ENCODE measurements at regions not wholly inside any gene's neighbourhood (a gene's known extent, or its start where the extent isn't known, plus 50 kb on each side); places are given as distances from the start of the nearest gene placed in this dataset.

DNA sequence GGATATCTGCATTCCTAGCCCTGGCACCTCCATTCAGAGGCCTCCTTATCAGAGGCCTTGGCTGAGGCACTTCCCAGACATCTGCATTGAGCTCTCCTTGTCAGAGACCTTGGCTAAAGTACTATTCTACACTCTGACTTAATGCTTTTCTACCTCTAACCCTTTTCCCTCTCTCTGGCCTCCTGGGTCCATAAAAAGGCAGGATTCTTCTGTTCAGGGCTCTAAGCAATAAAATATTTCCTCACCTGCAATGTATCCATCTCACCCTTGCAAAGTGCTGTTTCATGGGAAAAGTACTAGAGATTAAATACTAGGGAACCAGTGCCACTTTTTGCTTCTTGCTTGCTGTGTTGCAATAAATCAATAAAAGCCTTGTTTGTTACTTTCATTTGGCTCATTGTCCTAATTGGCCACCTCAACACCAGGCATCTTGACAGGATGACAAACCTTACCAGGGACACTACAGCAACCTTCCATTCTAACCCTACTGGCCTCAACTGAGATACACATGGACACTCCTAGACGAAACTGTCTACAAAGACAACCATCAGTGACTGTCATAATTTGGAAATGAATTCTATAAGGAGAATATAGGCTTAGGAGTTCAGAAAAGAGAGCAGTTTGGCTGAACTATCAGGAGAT is 106.5 kb upstream of the SETMAR start:
- intact Hi-C loops (cut with micrococcal nuclease): no loop called here
- TF ChIP-seq MYC (IDR thresholded peaks at IDR 0.05; ENCODE audit: low read depth, low read length): no peak
- TF ChIP-seq FOS (IDR thresholded peaks at IDR 0.05; ENCODE audit: borderline replicate concordance, insufficient read depth, low read length): no peak
- TF ChIP-seq EZH2 (IDR thresholded peaks at IDR 0.05; ENCODE audit: borderline replicate concordance, low read depth, low read length, severe bottlenecking): no peak
- TF ChIP-seq, protein P1, sequence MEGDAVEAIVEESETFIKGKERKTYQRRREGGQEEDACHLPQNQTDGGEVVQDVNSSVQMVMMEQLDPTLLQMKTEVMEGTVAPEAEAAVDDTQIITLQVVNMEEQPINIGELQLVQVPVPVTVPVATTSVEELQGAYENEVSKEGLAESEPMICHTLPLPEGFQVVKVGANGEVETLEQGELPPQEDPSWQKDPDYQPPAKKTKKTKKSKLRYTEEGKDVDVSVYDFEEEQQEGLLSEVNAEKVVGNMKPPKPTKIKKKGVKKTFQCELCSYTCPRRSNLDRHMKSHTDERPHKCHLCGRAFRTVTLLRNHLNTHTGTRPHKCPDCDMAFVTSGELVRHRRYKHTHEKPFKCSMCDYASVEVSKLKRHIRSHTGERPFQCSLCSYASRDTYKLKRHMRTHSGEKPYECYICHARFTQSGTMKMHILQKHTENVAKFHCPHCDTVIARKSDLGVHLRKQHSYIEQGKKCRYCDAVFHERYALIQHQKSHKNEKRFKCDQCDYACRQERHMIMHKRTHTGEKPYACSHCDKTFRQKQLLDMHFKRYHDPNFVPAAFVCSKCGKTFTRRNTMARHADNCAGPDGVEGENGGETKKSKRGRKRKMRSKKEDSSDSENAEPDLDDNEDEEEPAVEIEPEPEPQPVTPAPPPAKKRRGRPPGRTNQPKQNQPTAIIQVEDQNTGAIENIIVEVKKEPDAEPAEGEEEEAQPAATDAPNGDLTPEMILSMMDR (IDR thresholded peaks at IDR 0.05; ENCODE audit: extremely low read depth in 1 of 2, insufficient read depth in 1 of 2, low read depth in 1 of 2, low read length in 2 of 2): no peak
- TF ChIP-seq GATA2 (IDR thresholded peaks at IDR 0.05; ENCODE audit: insufficient read depth, insufficient read length, low read depth, low read length): no peak
- Histone ChIP-seq H3K4me3 (replicated peaks in 1 of 3; ENCODE audit: insufficient read depth in 1 of 3, low read depth in 1 of 3, low read length in 3 of 3) (no peak overlapping the region), H3K36me3 (ENCODE audit: control insufficient read depth in 2 of 2, extremely low read depth in 1 of 2, insufficient read depth in 2 of 2, low read length in 2 of 2) (no peaks in the 10 kb centered on the region), H3K9ac (replicated peaks; ENCODE audit: extremely low read depth, insufficient read depth, low read length) (no peak overlapping the region), H3K4me2 (ENCODE audit: insufficient read depth, low read length) (no peak overlapping the region), H3K27me3 (ENCODE audit: control insufficient read depth in 2 of 2, insufficient read depth in 2 of 2, low read length in 2 of 2) (no peaks in the 10 kb centered on the region), H3K9me1 (replicated peaks; ENCODE audit: control insufficient read depth, extremely low read depth, insufficient read depth, low read length) (no peaks in the 10 kb centered on the region), H4K20me1 (replicated peaks; ENCODE audit: control insufficient read depth, extremely low read depth, insufficient read depth, low read length) (no peaks in the 10 kb centered on the region), H3K9me3 (replicated peaks; ENCODE audit: control insufficient read depth, insufficient read depth, low read length) (no peaks in the 10 kb centered on the region), H3K4me1 (ENCODE audit: control insufficient read depth, extremely low read depth, insufficient read depth, low read length) (no peaks in the 10 kb centered on the region), H2AFZ (ENCODE audit: low read depth, low read length) (no peak overlapping the region), H3K27ac (ENCODE audit: insufficient read depth, low read depth, low read length) (no peak overlapping the region), H3K79me2 (ENCODE audit: control insufficient read depth, insufficient read depth, low read length) (no peaks in the 10 kb centered on the region)
- DNase-seq (ENCODE audit: low read depth, low spot score) (no peak), FAIRE-seq (no peak)
- dilution Hi-C loops (cut with MboI; ENCODE audit: extremely low pct_ligation_motif_present, low sequenced_read_pairs): no loop called here
- ChIA-PET POLR2A (no interaction called here), CTCF (no interaction called here)
- BruUV-seq (replicated peaks): no TSS peak

DNA sequence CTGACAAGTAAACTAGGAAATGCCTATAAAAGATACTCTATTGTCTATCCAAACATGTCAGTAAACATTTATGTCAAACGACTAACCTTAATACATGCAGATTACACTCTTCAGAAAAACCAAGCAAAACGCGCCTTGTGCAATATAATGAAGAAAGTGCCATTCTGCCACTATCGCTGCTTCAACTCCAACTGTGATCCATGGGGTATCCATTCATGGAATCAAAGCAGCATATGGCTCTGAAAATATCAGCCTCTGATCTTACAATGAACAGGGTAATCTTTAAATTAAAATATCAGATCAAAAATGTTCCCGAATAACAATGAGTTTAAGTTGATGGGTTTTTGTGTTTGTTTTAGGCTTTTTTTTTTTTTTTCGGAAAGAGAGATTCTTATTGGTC is 105.5 kb upstream of the SETMAR start:
- no peak overlapping the region for H3K4me2 ChIP-seq (ENCODE audit: insufficient read depth, low read length)
- no peaks in the 10 kb centered on the region for H3K9me3 ChIP-seq (replicated peaks; ENCODE audit: control insufficient read depth, insufficient read depth, low read length)
- POLR2A ChIA-PET: no interaction called here
- no peaks in the 10 kb centered on the region for H3K79me2 ChIP-seq (ENCODE audit: control insufficient read depth, insufficient read depth, low read length)
- CTCF ChIA-PET: no interaction called here
- H2AFZ ChIP-seq (ENCODE audit: low read depth, low read length): no peak overlapping the region
- H3K27me3 ChIP-seq (ENCODE audit: control insufficient read depth in 2 of 2, insufficient read depth in 2 of 2, low read length in 2 of 2): no peaks in the 10 kb centered on the region
- intact Hi-C loops (cut with micrococcal nuclease) (no loop called here), dilution Hi-C loops (cut with MboI; ENCODE audit: extremely low pct_ligation_motif_present, low sequenced_read_pairs) (no loop called here)
- no TSS peak for BruUV-seq (replicated peaks)
- H3K36me3 ChIP-seq (ENCODE audit: control insufficient read depth in 2 of 2, extremely low read depth in 1 of 2, insufficient read depth in 2 of 2, low read length in 2 of 2): no peaks in the 10 kb centered on the region
- DNase-seq (ENCODE audit: low read depth, low spot score) (no peak), FAIRE-seq (no peak)
- no peaks in the 10 kb centered on the region for H4K20me1 ChIP-seq (replicated peaks; ENCODE audit: control insufficient read depth, extremely low read depth, insufficient read depth, low read length)
- TF ChIP-seq, protein P2, sequence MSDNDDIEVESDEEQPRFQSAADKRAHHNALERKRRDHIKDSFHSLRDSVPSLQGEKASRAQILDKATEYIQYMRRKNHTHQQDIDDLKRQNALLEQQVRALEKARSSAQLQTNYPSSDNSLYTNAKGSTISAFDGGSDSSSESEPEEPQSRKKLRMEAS (IDR thresholded peaks at IDR 0.05; ENCODE audit: insufficient read depth, insufficient read length): no peak
- no peak for TF ChIP-seq FOS (IDR thresholded peaks at IDR 0.05; ENCODE audit: borderline replicate concordance, insufficient read depth, low read length)
- TF ChIP-seq, protein P1 (IDR thresholded peaks at IDR 0.05; ENCODE audit: extremely low read depth in 1 of 2, insufficient read depth in 1 of 2, low read depth in 1 of 2, low read length in 2 of 2): no peak
- TF ChIP-seq JUN (IDR thresholded peaks at IDR 0.05; ENCODE audit: borderline replicate concordance, insufficient read depth, insufficient read length, low read depth): no peak
- no peak for TF ChIP-seq GATA2 (IDR thresholded peaks at IDR 0.05; ENCODE audit: insufficient read depth, insufficient read length, low read depth, low read length)
- no peak for TF ChIP-seq POLR2AphosphoS5 (IDR thresholded peaks at IDR 0.05; ENCODE audit: insufficient read depth, low read depth, low read length)
- no peak for TF ChIP-seq EZH2 (IDR thresholded peaks at IDR 0.05; ENCODE audit: borderline replicate concordance, low read depth, low read length, severe bottlenecking)
- no peak for TF ChIP-seq MYC (IDR thresholded peaks at IDR 0.05; ENCODE audit: low read depth, low read length)
- TF ChIP-seq POLR2A (IDR thresholded peaks at IDR 0.05; ENCODE audit: low read depth, low read length): no peak
- H3K9me1 ChIP-seq (replicated peaks; ENCODE audit: control insufficient read depth, extremely low read depth, insufficient read depth, low read length): no peaks in the 10 kb centered on the region
- H3K9ac ChIP-seq (replicated peaks; ENCODE audit: extremely low read depth, insufficient read depth, low read length): no peak overlapping the region
- no peak overlapping the region for H3K4me3 ChIP-seq (replicated peaks in 1 of 3; ENCODE audit: insufficient read depth in 1 of 3, low read depth in 1 of 3, low read length in 3 of 3)
- H3K27ac ChIP-seq (ENCODE audit: insufficient read depth, low read depth, low read length): no peak overlapping the region
- H3K4me1 ChIP-seq (ENCODE audit: control insufficient read depth, extremely low read depth, insufficient read depth, low read length): no peaks in the 10 kb centered on the region
